ENCODE measurements at regions not wholly inside any gene's neighbourhood (a gene's known extent, or its start where the extent isn't known, plus 50 kb on each side); places are given as distances from the start of the nearest gene placed in this dataset.

- H2AFZ ChIP-seq (ENCODE audit: low read length), result no peak overlapping the region
- H3K27ac Mint-ChIP-seq, result no peak overlapping the region
Measured at GRCh38 chr11:98358551-98358950, 662.2 kb upstream of the CNTN5 start.

More at GRCh38 chr11:98358551-98358950, 662.2 kb upstream of the CNTN5 start:
- H2BK5ac ChIP-seq (ENCODE audit: insufficient read length, low read length), result no peak overlapping the region
- no peak overlapping the region for H3K18ac ChIP-seq (ENCODE audit: insufficient read length, low read depth, low read length)
- H3T11ph ChIP-seq (ENCODE audit: low read length), result no peak overlapping the region
- no peak overlapping the region for H3K4ac ChIP-seq (ENCODE audit: low read depth, low read length)
- H3K56ac ChIP-seq (ENCODE audit: insufficient read length, low read depth, low read length), result no peak overlapping the region
- no peaks in the 10 kb centered on the region for H3K79me2 ChIP-seq (ENCODE audit: insufficient read depth, low read length)
- TF ChIP-seq CTCF (conservative IDR thresholded peaks at IDR 0.05), result no peak
- Mint-ChIP-seq H3K9me3 (peaks cover 4% of the 10 kb centered on the region in 2 experiments; a peak in 2 of 5 replicates), H3K4me3 (no peak overlapping the region), H3K27me3 (ENCODE audit: low read depth) (no peaks in the 10 kb centered on the region), H3K36me3 (ENCODE audit: insufficient read depth in 1 of 3, low read depth in 3 of 3) (no peaks in the 10 kb centered on the region), H3K4me1 (no peaks in the 10 kb centered on the region)
- H3K9ac ChIP-seq (ENCODE audit: extremely low read depth, insufficient read length, low read length), result no peak overlapping the region
- H4K20me1 ChIP-seq (ENCODE audit: control insufficient read depth, insufficient read depth, insufficient read length), result no peaks in the 10 kb centered on the region
- no peak overlapping the region for H3K27ac ChIP-seq (ENCODE audit: insufficient read length, low read depth, low read length)
- H2BK15ac ChIP-seq (ENCODE audit: low read depth, low read length), result no peak overlapping the region
- H3K27me3 ChIP-seq (ENCODE audit: insufficient read depth, low read length), result no peaks in the 10 kb centered on the region
- H3K23me2 ChIP-seq (ENCODE audit: insufficient read length, low read depth, low read length, poor library complexity, severe bottlenecking), result no peaks in the 10 kb centered on the region
- H4K8ac ChIP-seq (replicated peaks; ENCODE audit: insufficient read length, low read depth, low read length), result no peak overlapping the region
- no peak overlapping the region for H2BK12ac ChIP-seq (ENCODE audit: insufficient read length, low read depth, low read length)
- no peaks in the 10 kb centered on the region for H3K9me3 ChIP-seq (ENCODE audit: control insufficient read depth, low read depth, low read length)
- no peak overlapping the region for H4K91ac ChIP-seq (ENCODE audit: insufficient read length, low read depth, low read length)
- H2BK20ac ChIP-seq (ENCODE audit: low read depth, low read length, poor library complexity, severe bottlenecking), result no peak overlapping the region
- H3K79me1 ChIP-seq (ENCODE audit: insufficient read depth, low read depth, low read length, poor library complexity, severe bottlenecking), result no peaks in the 10 kb centered on the region
- H4K5ac ChIP-seq (ENCODE audit: insufficient read length, low read depth, low read length), result no peak overlapping the region
- H3K4me2 ChIP-seq (ENCODE audit: insufficient read depth, insufficient read length, low read length), result no peak overlapping the region
- no peak overlapping the region for H2AK5ac ChIP-seq (ENCODE audit: insufficient read length, low read length)
- H3K4me1 ChIP-seq (ENCODE audit: insufficient read depth, low read length), result no peaks in the 10 kb centered on the region
- WGBS (ENCODE audit: extremely low coverage, insufficient read length, low lambda C conversion rate), result no CpG with 5 or more reads among the region's 4 CpGs
- no peak overlapping the region for H2BK120ac ChIP-seq (ENCODE audit: low read depth, low read length, poor library complexity, severe bottlenecking)
- no peak overlapping the region for H3K23ac ChIP-seq (ENCODE audit: insufficient read length, low read depth, low read length)
- no peak for DNase-seq
- no peak overlapping the region for H3K14ac ChIP-seq (ENCODE audit: insufficient read depth, low read length)
